NCI-H2107 (cell line): ENCODE measurements at regions not wholly inside any gene's neighbourhood (a gene's known extent, or its start where the extent isn't known, plus 50 kb on each side); places are given as distances from the start of the nearest gene placed in this dataset.
A peak's percentile ranks its signal among the peaks of the same experiment; 100 is the strongest.
"Not testable (repeated sequence)": the region's sequence is repeated elsewhere in the genome, so short reads cannot be mapped to it uniquely, and the experiment has no call there.

Experiments
- DNase-seq: peaks from one replicate; lab custom pipeline; 2025; lab: John Stamatoyannopoulos, UW

DNA sequence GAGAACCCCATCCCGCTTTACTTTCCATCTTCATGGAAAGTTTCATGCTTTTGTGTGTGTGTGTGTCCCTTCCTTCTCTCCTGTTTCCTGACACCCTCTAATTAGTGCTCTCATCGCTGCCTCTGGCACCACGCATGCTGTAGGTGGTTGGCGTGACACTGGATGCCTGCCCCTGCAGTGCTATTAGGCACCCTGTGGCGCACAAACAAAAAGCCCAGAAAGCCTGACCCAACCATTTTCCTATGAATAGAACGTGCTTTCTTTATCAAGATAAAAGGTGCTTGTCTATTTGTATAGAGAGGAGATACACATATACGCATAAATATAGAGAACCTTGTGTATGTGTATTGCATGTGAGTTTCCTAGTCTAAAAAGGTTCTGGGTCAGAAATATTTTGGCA, 120.8 kb upstream of the CDCA7L start:
- DNase-seq: peak; percentile 76

DNA sequence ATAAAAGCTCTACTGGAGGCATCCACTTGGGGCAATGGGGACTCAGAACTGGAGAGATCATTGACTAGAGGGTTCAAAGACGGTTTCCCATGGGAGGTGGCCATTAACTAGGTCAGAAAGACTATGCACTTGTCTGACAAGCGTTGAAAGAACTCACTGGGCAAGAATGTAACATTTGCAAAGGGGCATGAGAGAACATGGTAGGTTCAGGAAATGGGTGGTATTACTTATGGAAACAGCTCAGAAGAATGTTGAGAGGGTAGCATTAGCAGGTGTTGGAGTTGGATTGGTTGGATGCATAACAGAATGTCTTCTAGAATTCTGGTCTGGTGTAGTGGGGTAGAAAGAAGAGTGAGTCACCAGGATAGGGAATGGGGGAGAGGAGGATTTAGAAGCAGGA, 119.1 kb upstream of the CDCA7L start:
- DNase-seq: no peak

DNA sequence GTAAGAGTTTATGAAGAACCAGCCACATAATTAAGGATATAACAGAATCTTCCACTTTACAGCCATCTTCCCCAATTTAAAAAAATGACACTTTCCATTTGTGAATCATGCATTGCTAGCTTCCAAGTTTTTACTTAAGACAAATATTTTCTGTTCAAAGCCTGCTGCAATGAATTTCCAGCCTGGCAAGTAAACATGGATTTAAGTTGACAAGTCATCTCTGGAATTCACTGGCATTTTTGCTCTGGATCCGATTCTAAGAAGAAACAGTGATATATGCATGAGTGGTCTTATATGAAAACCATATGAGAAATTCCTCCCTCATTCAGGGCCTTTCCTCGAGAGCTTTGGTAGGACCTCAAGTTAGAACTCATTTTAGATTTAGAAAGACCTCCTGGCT, 116.1 kb upstream of the CDCA7L start:
- no peak for DNase-seq

DNA sequence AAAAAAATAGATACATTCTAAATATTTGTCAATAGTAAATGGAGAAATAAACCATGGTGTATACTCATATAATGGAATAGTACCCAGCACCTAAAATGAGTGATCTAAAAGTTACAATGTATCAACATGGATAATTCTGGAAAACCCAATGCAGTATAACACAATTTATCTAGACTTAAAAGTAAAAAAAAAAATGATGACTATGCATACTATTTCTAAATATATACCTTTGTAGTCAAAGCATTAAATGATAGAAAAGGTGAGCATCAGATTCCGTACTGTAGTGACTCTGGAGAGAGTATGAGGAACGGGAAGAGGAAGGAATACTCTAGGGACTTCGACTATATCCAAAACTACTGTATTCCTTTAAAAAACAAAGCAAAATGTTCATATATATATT, 115.2 kb upstream of the CDCA7L start:
- no peak for DNase-seq

DNA sequence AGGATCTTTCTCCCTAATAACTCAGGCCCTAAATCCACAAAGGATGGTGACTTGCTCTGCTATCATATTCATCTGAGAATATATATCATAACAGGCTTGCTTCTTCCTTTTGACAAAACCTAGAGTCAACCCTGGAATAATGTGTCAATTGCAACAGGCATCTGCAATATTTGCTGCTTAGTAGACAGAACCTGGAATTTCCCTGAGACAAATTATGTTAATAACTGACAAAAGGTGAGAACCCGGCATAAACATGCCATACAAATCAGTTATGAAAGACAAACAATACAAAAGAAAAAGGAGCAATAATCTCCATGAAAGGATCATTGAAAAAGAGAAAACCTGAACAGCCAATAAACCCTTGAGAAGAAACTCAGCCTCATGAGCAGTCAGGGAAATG, 114.5 kb upstream of the CDCA7L start:
- DNase-seq: no peak

DNA sequence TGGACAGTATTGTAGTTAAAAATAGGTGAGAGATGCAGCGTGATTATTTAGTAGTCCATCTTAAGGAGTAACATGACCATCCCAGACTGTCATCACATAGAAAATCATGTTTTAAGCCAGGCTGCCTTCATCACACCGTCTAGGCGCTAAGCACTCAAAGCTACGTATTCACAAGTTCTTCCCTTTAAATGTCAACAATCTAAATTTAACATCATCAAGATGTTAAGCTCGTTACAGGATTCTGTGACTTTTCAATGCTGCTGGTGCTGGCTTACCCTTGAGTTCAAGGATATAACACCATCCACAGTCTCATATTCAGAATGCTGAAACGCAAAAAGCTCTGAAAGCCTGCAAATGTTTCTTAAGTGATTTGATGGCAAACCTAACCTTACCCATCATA, 109.5 kb upstream of the CDCA7L start:
- DNase-seq: no peak

DNA sequence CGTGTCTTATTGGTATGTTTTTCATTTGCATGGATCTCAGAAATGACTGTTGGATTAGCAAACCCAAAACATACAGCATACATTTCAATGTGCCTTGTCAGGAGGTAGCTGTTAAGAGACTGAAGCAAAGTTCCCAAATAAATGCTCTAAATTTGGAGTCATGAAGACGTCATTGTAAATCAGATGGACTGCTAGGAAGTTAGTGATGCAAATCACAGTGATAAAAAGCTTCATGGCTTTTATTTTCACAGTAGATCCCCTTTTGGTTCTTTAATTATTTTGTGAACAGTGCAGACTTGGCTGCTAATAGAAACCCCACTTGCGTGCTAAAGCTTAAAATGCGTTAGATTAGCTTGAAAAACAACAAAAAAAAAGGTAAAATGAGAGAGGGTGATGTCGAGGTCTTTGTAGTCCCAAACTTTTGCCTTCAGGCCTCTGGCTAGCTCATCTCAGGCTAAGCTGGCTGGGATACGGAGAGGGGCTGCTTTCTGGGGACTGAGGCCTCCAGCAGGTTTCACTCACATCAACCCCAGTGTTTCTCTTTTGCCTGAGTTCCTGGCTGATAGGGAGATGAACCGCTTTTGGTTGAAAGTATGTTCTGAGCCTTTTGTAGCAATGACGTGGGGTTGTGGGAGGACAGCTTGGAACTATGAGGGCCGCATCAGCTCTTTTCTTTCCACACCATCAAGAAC, 107.1 kb upstream of the CDCA7L start:
- DNase-seq: no peak

DNA sequence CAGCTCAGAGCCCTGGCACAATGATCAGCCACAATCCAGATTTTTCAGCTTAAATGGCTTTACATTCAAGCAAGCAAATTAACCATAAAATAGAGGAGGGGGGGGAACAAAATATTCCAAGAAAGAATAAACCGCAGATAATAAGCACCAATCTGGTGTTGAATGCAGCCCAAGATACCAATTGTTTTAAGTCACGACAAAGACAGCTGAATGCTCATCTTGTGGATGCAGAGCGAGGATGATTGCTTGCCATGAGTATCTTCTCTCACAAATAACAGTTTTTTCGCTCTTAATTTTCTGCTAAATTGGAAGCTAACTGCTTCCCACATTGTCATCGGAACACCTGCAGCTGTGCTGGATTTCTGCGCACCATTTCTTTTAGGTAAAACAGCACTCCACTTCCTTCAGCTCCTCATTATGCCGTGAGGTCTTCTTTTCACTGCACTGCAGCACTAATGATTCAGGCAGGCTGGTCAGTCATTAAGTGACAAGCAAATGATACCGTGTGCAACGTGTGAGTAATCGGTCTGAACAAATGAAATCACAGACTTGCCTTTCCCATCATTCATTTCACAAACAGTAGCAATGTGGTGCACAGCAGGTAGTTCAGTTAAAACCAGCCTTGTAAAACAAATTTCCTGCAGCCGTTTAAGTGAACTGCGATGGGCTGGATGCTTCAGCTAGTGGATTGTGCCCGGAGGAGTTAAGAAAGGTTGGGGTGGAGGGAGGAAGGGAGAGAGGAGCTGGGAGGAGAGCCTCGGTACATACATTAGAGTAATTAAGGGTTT, 106.4 kb upstream of the CDCA7L start:
- DNase-seq: no peak

DNA sequence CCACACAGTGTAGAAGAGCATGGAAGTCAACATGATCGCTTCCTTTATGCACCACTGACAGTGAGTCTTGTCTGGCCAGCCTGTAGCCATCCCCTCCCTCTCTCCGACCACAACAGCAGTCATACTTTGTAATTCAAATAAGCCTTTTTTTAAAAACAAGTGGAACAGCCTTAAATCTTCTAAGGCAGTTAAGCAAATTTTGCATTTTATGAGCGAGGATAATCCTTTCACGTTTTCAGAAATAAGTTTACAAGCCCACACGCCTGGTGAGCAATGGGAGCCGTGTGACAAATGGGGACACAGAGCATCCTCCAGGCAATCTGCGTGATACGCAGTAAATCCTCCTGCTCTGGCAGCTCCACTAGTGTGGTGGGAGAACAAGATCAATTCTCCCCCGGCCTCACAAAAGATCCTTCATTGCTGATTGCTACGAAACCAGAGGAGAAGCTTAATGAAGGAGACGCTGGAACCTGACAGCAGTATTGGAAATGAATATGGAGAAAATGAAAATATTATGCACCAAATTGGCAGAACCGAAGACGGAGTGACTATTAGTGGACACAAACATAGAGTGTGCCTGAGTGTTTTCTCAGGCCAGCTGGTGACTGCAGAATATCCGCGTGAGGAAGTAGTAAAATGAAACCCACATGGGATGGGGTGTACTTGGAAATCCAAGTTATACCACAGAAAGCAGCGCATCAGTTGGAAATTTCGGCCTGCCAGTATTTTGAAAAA, 104.2 kb upstream of the CDCA7L start:
- DNase-seq: no peak

DNA sequence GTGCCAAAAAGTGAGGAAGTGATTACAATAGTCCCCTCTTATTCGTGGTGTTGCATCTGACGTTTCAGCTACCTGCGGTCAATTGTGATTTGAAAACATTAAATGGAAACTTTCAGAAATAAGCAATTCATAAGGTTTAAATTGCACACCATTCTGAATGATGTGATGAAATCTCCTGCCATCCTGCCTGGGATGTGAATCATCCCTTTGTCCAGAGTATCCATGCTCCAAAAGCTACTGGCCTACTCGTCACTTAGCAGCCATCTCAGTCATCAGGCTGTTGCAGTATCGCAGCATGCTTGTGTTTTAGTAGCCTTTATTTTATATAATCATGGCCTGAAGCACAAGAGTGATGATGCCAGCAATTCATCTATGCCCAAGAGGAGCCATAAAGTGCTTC, 97.7 kb upstream of the CDCA7L start:
- no peak for DNase-seq

DNA sequence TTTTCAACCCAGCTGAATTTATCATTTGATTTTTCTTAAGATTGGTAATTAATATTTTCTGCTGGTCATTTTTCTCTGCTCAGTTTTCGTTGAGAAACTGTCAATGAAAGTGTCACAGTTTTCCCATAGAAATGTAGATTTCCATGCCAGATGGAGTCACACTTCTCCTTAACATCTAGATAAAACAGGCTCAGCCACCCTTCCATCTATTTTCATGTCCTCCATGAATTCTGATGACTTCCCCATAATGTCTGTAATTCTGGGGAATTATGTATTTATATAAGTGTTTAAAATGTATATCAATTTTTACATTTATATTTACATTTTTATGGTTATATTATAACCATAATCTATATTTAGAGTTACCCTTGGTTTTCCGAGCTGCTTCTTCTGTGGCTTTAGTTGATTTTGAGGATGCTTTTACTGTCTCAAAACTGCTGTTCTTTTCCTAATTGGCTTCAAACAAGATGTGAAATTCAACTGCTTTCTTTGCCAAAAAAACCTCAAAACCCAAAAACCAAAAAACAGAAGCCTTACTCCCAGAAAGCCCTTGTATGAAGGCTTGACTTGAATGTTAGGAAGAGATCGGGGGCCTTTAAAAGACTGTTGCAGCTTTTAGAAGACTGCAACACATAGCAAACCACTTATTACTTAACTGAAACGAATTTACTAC, 95.4 kb upstream of the CDCA7L start:
- DNase-seq: no peak

DNA sequence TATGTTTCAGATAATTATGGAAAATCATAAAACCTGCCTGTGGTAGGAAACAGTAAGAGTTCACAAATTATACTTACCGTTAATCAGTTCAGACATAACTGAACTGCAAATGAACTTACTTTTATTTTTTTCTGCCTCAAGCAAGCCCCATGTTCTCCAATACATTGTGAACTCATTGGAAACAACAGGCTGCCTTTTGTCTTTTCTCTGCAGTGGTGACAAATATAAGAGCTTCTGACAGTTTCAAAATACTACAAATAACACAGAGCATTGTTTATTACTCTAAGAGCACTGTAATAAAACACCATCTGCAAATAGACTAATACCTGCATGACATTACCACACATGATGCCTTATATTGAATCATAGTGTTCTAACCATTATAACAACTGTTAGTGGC, 94.0 kb upstream of the CDCA7L start:
- DNase-seq: no peak

DNA sequence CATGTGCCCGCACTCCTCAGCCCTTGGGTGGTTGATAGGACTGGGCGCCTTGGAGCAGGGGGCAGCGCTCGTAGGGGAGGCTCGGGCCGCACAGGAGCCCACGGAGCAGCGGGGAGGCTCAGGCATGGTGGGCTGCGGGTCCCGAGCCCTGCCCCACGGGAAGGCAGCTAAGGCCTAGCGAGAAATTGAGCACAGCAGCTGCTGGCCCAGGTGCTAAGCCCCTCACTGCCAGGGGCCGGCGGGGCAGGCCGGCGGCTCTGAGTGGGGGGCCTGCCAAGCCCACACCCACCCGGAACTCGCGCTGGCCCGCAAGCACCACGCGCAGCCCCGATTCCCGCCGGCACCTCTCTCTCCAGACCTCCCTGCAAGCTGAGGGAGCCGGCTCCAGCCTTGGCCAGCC, 86.7 kb upstream of the CDCA7L start:
- DNase-seq: not testable (repeated sequence)

DNA sequence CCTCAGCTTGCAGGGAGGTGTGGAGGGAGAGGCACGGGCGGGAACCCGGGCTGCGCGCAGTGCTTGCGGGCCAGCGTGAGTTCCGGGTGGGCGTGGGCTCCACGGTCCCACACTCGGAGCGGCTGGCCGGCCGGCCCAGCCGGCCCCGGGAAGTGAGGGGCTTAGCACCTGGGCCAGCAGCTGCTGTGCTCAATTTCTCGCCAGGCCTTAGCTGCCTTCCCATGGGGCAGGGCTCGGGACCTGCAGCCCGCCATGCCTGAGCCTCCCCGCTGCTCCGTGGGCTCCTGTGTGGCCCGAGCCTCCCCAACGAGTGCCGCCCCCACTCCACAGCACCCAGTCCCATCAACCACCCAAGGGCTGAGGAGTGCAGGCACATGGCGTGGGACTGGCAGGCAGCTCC, 83.0 kb upstream of the CDCA7L start:
- DNase-seq: not testable (repeated sequence)

DNA sequence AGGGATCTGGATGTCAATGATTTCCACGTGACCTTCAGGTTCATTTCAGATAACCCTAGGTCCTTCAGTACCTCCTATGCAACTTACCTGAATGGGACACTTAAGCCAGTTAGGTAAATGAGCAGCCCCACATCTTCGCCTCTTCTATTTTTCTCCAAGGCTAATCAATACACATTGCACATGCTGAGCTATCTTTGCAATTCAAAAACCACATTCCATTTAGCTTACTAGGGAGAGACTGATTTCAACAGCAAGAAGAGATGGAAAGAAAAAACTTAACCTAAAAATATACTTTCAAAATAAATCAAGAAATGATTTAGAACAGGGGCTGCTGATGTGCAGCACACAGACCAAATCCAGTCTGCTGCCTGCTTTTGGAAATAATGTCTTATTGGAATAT, 81.8 kb upstream of the CDCA7L start:
- no peak for DNase-seq

DNA sequence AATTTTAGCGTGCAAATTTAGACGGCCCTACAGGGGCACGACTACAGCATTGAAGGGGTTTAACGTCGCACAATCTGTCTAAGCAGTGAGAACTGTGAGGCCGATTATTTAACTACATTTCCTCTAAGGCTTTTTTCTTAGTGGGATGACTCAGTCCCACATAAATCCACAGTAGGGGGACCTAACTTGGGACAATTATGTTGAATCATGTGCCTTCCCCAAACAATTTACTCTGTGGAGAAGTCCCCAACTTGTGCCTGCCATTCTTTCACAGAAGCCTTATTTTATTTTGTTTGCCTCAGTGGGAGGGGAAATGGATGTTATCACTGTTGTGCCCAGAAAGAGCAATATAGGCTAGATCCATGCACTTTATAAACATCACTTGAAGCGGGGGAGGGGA, 80.3 kb upstream of the CDCA7L start:
- DNase-seq: no peak

DNA sequence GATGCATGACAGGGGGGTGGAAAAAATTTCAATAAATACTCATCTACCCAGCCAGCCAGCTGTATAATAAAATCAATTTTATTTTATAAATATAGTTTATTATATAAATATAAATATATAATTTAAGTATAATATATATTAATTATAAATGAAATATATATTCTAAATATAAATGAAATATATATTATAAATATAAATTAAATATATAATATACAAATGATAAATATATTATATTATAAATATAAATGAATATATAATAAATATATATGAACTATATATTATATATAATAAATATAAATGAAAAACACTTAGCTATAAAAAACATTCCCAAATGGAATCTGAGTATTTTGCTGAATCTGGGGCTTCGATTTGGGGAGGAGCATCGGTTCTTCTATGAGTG, 79.4 kb upstream of the CDCA7L start:
- DNase-seq: no peak

DNA sequence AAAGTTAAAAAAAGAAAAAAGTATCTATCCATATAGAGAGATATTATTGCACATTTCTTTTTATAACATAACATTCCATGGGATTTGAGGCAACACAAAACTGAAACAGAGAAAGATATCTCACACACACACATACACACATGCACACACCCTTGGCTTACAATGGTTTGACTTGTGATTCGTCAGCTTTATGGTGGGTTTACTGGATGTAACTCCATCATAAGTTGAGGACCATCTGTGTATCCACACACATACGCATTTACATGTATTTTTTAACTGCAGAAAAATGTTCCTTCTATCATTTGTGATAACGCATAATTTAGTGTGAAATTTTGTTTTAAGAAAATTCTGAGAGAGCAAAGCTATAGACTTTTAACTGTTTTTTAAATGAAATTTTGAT, 74.2 kb upstream of the CDCA7L start:
- no peak for DNase-seq

DNA sequence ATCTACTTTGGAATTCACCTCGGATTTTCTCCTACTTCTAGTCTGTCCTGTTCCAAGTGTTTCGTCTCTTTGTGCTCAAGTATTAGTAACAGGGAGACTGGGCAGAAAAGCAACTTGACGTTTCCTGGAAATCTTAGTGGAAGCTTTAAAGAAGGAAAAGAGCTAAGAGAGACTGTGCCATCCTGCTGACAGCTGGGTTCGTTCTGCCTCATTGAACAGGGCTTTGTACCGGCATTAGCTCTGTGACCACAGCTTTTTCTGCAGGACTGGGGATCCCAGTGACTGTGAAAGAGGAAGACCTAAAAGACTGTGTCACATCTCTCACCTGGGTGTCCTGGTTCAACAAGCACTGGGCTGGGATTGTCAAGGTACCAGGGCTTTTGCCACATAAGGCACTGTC, 70.8 kb upstream of the CDCA7L start:
- no peak for DNase-seq

DNA sequence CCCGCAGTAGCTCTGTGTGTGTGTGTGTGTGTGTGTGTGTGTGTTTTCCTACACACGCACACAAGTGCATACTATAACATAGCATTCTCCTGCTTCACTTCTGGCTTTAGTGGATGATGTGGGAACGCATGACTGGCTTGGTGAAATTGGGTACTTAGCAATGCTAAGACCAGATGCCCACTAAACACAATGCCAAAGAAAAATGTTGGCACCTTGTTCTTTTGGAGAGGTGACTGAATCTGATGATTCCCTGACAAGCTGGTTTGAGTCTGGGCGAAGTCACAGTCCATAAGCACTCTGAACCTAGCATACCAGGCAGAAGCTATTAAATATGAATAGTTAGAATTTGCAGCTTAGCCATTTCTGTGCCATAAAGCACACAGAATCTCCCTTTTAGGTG, 68.0 kb upstream of the CDCA7L start:
- no peak for DNase-seq

DNA sequence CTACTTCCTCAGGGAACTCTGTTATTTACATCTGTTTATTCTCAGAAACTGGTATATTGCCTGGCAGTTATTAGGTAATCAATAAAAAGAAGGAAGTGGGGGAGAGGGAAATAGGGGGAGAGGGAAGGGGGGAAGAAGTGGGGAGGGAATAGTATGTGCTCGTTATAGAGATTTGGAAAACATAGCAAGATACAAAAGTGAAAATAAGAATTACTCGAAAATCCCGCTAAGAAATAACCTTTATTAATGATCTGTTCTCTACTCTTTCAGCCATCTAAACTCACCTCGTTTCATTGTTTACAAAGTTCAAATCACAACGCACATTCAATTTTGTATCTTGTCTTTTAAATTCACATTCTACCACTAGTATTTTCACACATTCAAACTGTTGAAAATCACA, 63.0 kb upstream of the CDCA7L start:
- no peak for DNase-seq

DNA sequence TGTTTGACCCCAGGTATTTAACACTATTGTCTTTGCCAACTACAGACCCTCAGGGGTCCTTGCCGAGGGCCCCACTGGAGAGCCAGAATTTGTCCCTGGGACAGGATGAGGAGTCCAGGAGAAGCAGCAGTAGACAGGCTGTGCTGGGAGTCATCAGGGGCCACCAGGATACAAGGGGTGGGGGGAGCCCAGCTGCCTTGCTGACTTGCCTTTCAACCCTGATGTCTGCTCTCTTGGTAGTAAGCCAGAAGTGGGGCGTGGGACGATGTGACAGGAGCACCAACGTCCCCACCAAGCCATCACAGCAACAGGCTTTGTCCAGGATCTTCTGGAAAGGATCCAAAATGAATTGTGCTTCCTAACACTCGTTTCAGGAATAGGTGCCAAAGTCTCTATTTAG, 62.4 kb upstream of the CDCA7L start:
- DNase-seq: no peak

DNA sequence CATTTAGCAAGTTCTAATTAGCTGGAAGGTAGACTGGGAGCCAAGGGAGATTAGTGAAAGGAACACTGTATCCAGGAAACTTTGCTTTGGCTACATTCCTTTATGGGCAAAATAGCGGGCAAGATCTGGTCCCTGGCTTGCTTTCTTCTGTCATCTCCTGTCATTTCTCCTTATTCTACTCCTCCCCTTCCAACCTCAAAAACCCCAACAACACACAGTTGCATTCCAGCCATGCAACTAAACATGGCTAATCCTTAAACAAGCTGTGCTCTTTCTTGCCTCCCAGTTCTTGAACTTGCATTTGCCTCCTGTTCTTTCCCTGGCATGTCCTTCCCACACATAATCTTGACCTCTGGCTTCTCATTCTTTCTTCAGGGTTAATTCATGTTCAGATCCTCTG, 59.5 kb upstream of the CDCA7L start:
- no peak for DNase-seq
